Suprapubic skin (tissue), 4 donors: ENCODE measurements at regions not wholly inside any gene's neighbourhood (a gene's known extent, or its start where the extent isn't known, plus 50 kb on each side); places are given as distances from the start of the nearest gene placed in this dataset.

ENCODE experiments used
- DNase-seq, 2 donors: peaks; one replicate each; pipeline ENCODE4 v3.0.0-alpha.2; 2019; ENCODE audit warnings: low spot score in 2 of 2
- H3K27ac ChIP-seq: fragments of 200-600 bp; sonication (generic); one replicate; pipeline ENCODE4 v1.5.1; 2019
- H3K27me3 ChIP-seq: fragments of 200-600 bp; sonication (generic); one replicate; pipeline ENCODE4 v1.5.1; 2019
- H3K36me3 ChIP-seq: fragments of 200-600 bp; sonication (generic); one replicate; pipeline ENCODE4 v1.5.1; 2019
- H3K4me1 ChIP-seq: fragments of 200-600 bp; sonication (generic); one replicate; pipeline ENCODE4 v1.5.1; 2019
- H3K4me3 ChIP-seq: fragments of 200-600 bp; sonication (generic); one replicate; pipeline ENCODE4 v1.5.1; 2019; ENCODE audit warnings: mild to moderate bottlenecking
- H3K9me3 ChIP-seq: fragments of 200-600 bp; sonication (generic); one replicate; pipeline ENCODE4 v1.5.1; 2019
- EP300 ChIP-seq: sonication (generic); formaldehyde crosslinking; IDR thresholded peaks from one replicate; pipeline ENCODE4 v1.6.1; 2017; ENCODE audit warnings: antibody characterized with exemption
- POLR2A ChIP-seq, 2 donors: fragments of 450-650 bp; IDR thresholded peaks; one replicate each; pipeline ENCODE4 v1.6.1; 2017; ENCODE audit warnings: antibody characterized with exemption in 2 of 2, mild to moderate bottlenecking in 2 of 2, moderate library complexity in 2 of 2
- POLR2AphosphoS5 ChIP-seq, 3 donors: sonication (generic); formaldehyde crosslinking; IDR thresholded peaks; one replicate each; pipeline ENCODE4 v1.6.1; 2017; ENCODE audit warnings: antibody characterized with exemption in 3 of 3
- WGBS: methylation state at CpG from one replicate; pipeline ENCODE4 v1.1.5; 2018; 5-methylcytosine and 5-hydroxymethylcytosine counted together
- TF ChIP-seq, protein P1 (sequence below), 2 donors: fragments of 200-600 bp in 1 of 2; fragments of 450-650 bp in 1 of 2; sonication (generic) in 1 of 2; IDR thresholded peaks; one replicate each; pipeline ENCODE4 v1.5.1; 2016 to 2019; ENCODE audit warnings: antibody characterized with exemption in 2 of 2, mild to moderate bottlenecking in 1 of 2, moderate library complexity in 1 of 2

DNA sequence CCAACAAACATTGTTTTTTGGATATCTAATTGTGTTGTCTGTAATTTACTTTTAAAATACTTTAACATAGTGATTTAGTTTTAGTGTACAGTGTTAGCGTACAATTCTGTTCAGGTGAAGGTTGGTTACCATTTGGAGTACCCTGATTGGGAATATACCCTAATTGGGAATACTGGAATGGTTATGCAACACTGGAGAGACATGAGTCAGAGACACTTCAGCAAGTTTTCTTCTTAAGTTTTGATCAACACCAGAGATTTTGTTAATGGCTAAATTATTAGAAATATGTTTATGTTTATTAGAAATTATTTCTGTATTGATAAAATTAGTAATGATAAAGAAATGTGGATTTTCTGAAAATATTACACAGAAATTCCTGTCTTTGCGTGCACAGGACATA lies 100.3 kb upstream of the NABP1 start:
- no peaks in the 10 kb centered on the region for H3K9me3 ChIP-seq
- TF ChIP-seq EP300, result no peak
- no peak for TF ChIP-seq POLR2A (IDR thresholded peaks at IDR 0.05)
- TF ChIP-seq POLR2AphosphoS5 (IDR thresholded peaks at IDR 0.05), result no peak
- TF ChIP-seq, protein P1, sequence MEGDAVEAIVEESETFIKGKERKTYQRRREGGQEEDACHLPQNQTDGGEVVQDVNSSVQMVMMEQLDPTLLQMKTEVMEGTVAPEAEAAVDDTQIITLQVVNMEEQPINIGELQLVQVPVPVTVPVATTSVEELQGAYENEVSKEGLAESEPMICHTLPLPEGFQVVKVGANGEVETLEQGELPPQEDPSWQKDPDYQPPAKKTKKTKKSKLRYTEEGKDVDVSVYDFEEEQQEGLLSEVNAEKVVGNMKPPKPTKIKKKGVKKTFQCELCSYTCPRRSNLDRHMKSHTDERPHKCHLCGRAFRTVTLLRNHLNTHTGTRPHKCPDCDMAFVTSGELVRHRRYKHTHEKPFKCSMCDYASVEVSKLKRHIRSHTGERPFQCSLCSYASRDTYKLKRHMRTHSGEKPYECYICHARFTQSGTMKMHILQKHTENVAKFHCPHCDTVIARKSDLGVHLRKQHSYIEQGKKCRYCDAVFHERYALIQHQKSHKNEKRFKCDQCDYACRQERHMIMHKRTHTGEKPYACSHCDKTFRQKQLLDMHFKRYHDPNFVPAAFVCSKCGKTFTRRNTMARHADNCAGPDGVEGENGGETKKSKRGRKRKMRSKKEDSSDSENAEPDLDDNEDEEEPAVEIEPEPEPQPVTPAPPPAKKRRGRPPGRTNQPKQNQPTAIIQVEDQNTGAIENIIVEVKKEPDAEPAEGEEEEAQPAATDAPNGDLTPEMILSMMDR (IDR thresholded peaks at IDR 0.05), result no peak
- H3K36me3 ChIP-seq, result no peaks in the 10 kb centered on the region
- DNase-seq, result no peak
- no peaks in the 10 kb centered on the region for H3K4me1 ChIP-seq
- H3K27ac ChIP-seq, result no peak overlapping the region
- H3K27me3 ChIP-seq, result no peaks in the 10 kb centered on the region
- 96% methylated on average over 2 of the region's 2 CpGs for WGBS
- no peak overlapping the region for H3K4me3 ChIP-seq

DNA sequence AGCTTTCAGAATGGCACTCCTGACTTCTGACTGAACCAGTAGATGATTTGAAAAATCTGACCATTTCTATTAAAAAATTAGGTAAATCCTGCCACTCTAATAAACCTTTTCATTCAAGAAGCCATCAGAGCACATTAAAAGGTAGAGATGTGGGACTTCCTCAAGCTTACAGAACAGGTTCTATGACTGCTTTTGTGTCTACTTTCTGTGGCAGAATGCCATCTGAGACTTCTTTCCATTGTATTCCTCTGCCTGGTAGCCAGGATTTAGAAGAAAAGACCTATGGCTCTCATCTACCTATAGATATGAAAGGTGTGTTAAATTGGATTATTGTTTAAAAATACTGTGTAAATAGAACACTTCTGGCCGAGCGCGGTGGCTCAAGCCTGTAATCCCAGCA lies 99.9 kb upstream of the NABP1 start:
- Histone ChIP-seq H3K4me3 (no peak overlapping the region), H3K4me1 (no peaks in the 10 kb centered on the region), H3K36me3 (no peaks in the 10 kb centered on the region), H3K27me3 (no peaks in the 10 kb centered on the region), H3K9me3 (no peaks in the 10 kb centered on the region), H3K27ac (no peak overlapping the region)
- WGBS, result 94% methylated on average over 3 of the region's 3 CpGs
- DNase-seq, result no peak
- no peak for TF ChIP-seq EP300
- TF ChIP-seq, protein P1 (IDR thresholded peaks at IDR 0.05), result no peak
- no peak for TF ChIP-seq POLR2AphosphoS5 (IDR thresholded peaks at IDR 0.05)
- TF ChIP-seq POLR2A (IDR thresholded peaks at IDR 0.05), result no peak

DNA sequence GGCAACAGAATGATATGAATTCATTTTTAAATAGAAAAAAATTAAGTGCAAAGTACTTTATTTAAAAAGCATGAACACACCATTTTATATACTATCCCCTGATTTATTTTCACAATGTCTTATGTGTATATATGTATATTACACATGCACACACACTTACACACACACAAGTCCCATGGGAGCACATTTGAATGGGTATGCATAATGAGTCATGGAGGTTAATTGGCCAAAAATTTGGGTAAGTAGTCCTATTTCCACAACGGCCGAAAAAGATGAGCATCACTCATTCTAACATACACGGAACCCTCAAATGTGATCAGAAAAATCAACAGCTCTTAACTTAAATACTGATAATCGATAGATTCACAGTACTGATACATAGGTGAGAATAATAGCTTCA lies 97.4 kb upstream of the NABP1 start:
- 85% methylated on average over 4 of the region's 4 CpGs for whole genome bisulfite sequencing
- H3K9me3 ChIP-seq, result no peaks in the 10 kb centered on the region
- no peak overlapping the region for H3K27ac ChIP-seq
- no peaks in the 10 kb centered on the region for H3K27me3 ChIP-seq
- no peaks in the 10 kb centered on the region for H3K36me3 ChIP-seq
- TF ChIP-seq, protein P1 (IDR thresholded peaks at IDR 0.05), result no peak
- TF ChIP-seq EP300 (no peak), POLR2AphosphoS5 (IDR thresholded peaks at IDR 0.05) (no peak), POLR2A (IDR thresholded peaks at IDR 0.05) (no peak)
- no peak overlapping the region for H3K4me3 ChIP-seq
- no peak for DNase-seq
- no peaks in the 10 kb centered on the region for H3K4me1 ChIP-seq

DNA sequence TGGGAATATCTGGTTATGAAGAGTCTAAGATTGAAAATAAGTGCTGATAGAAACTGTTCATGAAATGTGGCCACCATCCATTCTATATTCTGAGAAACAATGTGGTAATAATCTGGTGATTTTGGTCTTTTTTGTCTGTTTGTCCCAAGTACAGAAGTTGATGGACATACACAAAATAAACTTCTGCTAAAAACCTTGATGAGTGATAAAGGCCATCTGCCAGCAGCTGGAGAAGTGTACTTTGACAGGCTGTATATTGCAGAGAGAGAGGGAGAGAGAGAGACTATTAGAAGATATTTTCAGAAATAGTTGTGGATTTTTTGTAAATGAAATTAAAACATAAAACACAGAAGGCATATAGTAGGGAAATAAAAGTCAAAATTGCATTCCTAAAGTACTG lies 96.9 kb upstream of the NABP1 start:
- TF ChIP-seq, protein P1 (IDR thresholded peaks at IDR 0.05), result no peak
- TF ChIP-seq EP300, result no peak
- no peak for TF ChIP-seq POLR2A (IDR thresholded peaks at IDR 0.05)
- TF ChIP-seq POLR2AphosphoS5 (IDR thresholded peaks at IDR 0.05), result no peak
- Histone ChIP-seq H3K4me3 (no peak overlapping the region), H3K4me1 (no peaks in the 10 kb centered on the region), H3K9me3 (no peaks in the 10 kb centered on the region), H3K36me3 (no peaks in the 10 kb centered on the region), H3K27me3 (no peaks in the 10 kb centered on the region), H3K27ac (no peak overlapping the region)
- no peak for DNase-seq

DNA sequence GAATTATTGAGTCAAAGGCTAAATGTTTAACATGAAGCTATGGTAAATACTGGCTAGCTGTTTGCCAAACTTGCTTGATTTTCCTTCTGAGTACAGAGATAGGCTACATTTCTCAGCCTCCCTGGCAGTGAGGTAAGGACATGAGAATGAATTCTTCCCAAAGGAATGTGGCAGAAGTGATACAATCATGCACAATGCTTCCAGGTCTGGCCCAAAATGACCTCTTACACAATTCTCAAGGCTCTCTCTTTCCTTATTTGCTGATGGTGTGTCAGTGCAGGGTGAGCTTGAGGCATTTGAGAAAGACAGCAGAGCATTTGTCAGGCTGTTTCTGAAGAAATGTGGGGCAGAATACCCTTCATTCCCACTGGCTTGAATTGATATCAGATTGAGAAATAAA lies 95.6 kb upstream of the NABP1 start:
- Histone ChIP-seq H3K27ac (no peak overlapping the region), H3K4me1 (no peaks in the 10 kb centered on the region), H3K27me3 (no peaks in the 10 kb centered on the region), H3K4me3 (no peak overlapping the region), H3K9me3 (no peaks in the 10 kb centered on the region), H3K36me3 (no peaks in the 10 kb centered on the region)
- no peak for TF ChIP-seq POLR2AphosphoS5 (IDR thresholded peaks at IDR 0.05)
- TF ChIP-seq POLR2A (IDR thresholded peaks at IDR 0.05), result no peak
- no peak for TF ChIP-seq EP300
- TF ChIP-seq, protein P1 (IDR thresholded peaks at IDR 0.05), result no peak
- DNase-seq, result no peak
